Esophagus muscularis mucosa (tissue), 4 donors: ENCODE measurements at regions not wholly inside any gene's neighbourhood (a gene's known extent, or its start where the extent isn't known, plus 50 kb on each side); places are given as distances from the start of the nearest gene placed in this dataset.

Experiments used
- DNase-seq: peaks from one replicate; pipeline ENCODE4 v3.0.0-alpha.2; 2017; ENCODE audit errors: extremely low spot score
- H3K27ac ChIP-seq, 4 donors: fragments of 200-600 bp; sonication (generic); replicated peaks in 1 of 4; 1 replicate in 3 of 4; 2 replicates in 1 of 4; pipeline ENCODE4 v1.5.1; 2016 to 2019; ENCODE audit warnings: mild to moderate bottlenecking in 1 of 4
- H3K27me3 ChIP-seq, 4 donors: fragments of 200-600 bp; sonication (generic); one replicate each; pipeline versions ENCODE4 v1.5.1 to v1.6.0; 2016 to 2019
- H3K36me3 ChIP-seq, 4 donors: fragments of 200-600 bp; sonication (generic); one replicate each; pipeline ENCODE4 v1.5.1; 2016 to 2019
- H3K4me1 ChIP-seq, 4 donors: fragments of 200-600 bp; sonication (generic); one replicate each; pipeline ENCODE4 v1.5.1; 2016 to 2019
- H3K4me3 ChIP-seq, 4 donors: fragments of 200-600 bp; sonication (generic); 1 replicate in 2 of 4; 2 replicates in 2 of 4; pipeline ENCODE4 v1.5.1; 2016 to 2019; ENCODE audit warnings: mild to moderate bottlenecking in 4 of 4, moderate library complexity in 1 of 4
- H3K9me3 ChIP-seq, 4 donors: fragments of 200-600 bp; sonication (generic); 1 replicate in 3 of 4; 2 replicates in 1 of 4; pipeline ENCODE4 v1.5.1; 2016 to 2019
- CTCF ChIP-seq, 3 experiments: fragments of 200-600 bp in 2 of 3; fragments of 450-650 bp in 1 of 3; sonication (generic) in 2 of 3; IDR thresholded peaks; one replicate each; pipeline ENCODE4 v1.5.1; 2017 to 2019; ENCODE audit warnings: antibody characterized with exemption in 3 of 3, mild to moderate bottlenecking in 2 of 3, moderate library complexity in 1 of 3
- EP300 ChIP-seq: sonication (generic); formaldehyde crosslinking; IDR thresholded peaks from one replicate; pipeline ENCODE4 v1.6.1; 2017; ENCODE audit warnings: antibody characterized with exemption
- POLR2A ChIP-seq: fragments of 450-650 bp; IDR thresholded peaks from one replicate; pipeline ENCODE4 v1.6.1; 2017; ENCODE audit warnings: antibody characterized with exemption, moderate library complexity, mild to moderate bottlenecking, low read depth
- POLR2AphosphoS5 ChIP-seq, 2 donors: sonication (generic); formaldehyde crosslinking; IDR thresholded peaks; one replicate each; pipeline ENCODE4 v1.6.1; 2017; ENCODE audit warnings: antibody characterized with exemption in 2 of 2
- WGBS: methylation state at CpG from one replicate; pipeline ENCODE4 v1.1.5; 2018; 5-methylcytosine and 5-hydroxymethylcytosine counted together
- intact Hi-C: fragments of 100-400 bp; cut with DNase I; formaldehyde crosslinking; loops from one replicate; pipeline ENCODE4 v1.15.1; 2023

GRCh38 chr1:221013691-221014660 is 134.7 kb downstream of the HLX start:
- H3K9me3 ChIP-seq, result no peaks in the 10 kb centered on the region
- H3K4me1 ChIP-seq, result no peaks in the 10 kb centered on the region
- H3K4me3 ChIP-seq, result no peak overlapping the region
- TF ChIP-seq POLR2AphosphoS5 (IDR thresholded peaks at IDR 0.05), result no peak
- no peak for TF ChIP-seq EP300
- no peak for TF ChIP-seq CTCF (IDR thresholded peaks at IDR 0.05)
- TF ChIP-seq POLR2A, result no peak
- no peak for DNase-seq
- no peak overlapping the region for H3K27ac ChIP-seq
- no peaks in the 10 kb centered on the region for H3K27me3 ChIP-seq
- intact Hi-C loops, result no loop called here
- H3K36me3 ChIP-seq, result no peaks in the 10 kb centered on the region
- WGBS, result 81% methylated on average over 3 of the region's 3 CpGs

DNA sequence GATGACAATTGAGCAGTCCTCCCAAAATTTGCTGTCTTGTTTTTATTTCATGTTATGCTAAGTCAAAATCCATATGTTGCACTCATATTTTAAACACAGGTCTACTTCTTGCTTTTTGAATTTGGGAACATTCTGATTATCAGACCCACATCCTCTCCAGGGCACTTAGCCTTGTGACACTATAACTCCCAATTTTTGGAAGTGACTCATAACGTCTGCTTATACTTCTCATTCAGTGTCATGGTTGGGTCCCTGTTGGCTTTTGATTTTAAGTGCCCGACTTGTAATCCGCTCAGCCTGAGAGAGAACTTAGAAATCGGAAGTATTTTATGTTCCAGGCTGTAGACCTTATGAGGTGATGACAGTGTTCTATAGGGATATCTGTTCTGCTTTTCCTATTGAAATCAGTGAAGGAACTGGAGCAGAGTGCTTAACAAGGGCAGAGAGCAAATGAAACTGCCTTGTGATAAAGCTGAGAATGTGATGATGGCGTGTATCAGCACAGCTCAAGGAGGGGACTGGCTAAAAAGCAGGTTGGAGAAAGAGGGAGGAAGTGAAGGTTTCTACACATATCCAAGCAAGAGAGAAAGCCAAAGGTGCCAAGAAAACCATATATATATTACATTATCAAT is 136.0 kb downstream of the HLX start:
- TF ChIP-seq POLR2AphosphoS5 (IDR thresholded peaks at IDR 0.05), result no peak
- TF ChIP-seq CTCF (IDR thresholded peaks at IDR 0.05), result no peak
- TF ChIP-seq POLR2A, result no peak
- DNase-seq, result no peak
- 90% methylated on average over 5 of the region's 5 CpGs for WGBS
- H3K27me3 ChIP-seq, result no peaks in the 10 kb centered on the region
- no peak overlapping the region for H3K27ac ChIP-seq
- no peaks in the 10 kb centered on the region for H3K36me3 ChIP-seq
- intact Hi-C loops, result no loop called here
- no peaks in the 10 kb centered on the region for H3K4me1 ChIP-seq
- no peak overlapping the region for H3K4me3 ChIP-seq
- no peaks in the 10 kb centered on the region for H3K9me3 ChIP-seq

DNA sequence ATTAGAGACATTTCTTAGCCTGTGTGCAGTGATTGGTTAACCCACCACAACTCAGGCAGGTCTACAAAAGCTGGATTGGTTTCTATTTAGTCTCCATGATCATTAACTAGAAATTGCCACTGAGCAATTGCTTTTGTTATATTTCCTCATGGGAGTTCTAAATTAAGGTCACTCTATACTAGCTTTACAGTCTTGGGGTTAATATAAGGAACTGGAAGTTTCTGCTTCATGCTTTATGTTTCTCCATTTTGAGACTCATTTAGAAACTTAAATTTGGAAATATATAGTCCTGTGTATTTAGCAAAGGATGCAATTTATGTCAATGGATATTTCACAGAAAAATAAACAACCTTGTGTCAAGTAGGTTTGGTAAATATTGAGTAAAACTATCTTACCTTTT is 137.5 kb downstream of the HLX start:
- Histone ChIP-seq H3K4me1 (no peaks in the 10 kb centered on the region), H3K27ac (no peak overlapping the region), H3K27me3 (no peaks in the 10 kb centered on the region), H3K36me3 (no peaks in the 10 kb centered on the region), H3K9me3 (no peaks in the 10 kb centered on the region), H3K4me3 (no peak overlapping the region)
- TF ChIP-seq EP300, result no peak
- TF ChIP-seq CTCF (IDR thresholded peaks at IDR 0.05), result no peak
- TF ChIP-seq POLR2AphosphoS5 (IDR thresholded peaks at IDR 0.05), result no peak
- no peak for TF ChIP-seq POLR2A
- intact Hi-C loops, result no loop called here
- no peak for DNase-seq

DNA sequence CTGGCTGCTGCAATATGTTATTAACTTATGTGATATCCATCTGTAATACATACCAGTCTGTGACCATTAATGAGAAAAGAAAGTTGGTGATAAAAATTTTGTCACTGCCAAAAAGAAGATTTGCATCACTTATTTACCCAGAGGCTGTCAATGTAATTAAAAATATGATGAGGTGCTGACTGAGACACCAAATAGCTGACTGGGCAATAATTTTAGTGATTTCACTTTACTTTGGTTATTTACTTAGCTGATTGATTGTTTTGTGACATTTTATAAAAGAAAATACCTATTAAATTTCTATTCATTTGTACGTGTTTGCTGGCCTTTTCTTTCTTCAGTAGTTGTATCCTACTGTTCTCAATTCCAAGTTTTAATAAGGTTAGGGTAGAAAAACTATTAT is 139.2 kb downstream of the HLX start:
- no peak for TF ChIP-seq POLR2AphosphoS5 (IDR thresholded peaks at IDR 0.05)
- no peak for TF ChIP-seq POLR2A
- TF ChIP-seq CTCF (IDR thresholded peaks at IDR 0.05), result no peak
- TF ChIP-seq EP300, result no peak
- no peaks in the 10 kb centered on the region for H3K36me3 ChIP-seq
- H3K27ac ChIP-seq, result no peak overlapping the region
- H3K9me3 ChIP-seq, result no peaks in the 10 kb centered on the region
- no peak overlapping the region for H3K4me3 ChIP-seq
- H3K4me1 ChIP-seq, result peaks cover 0 to 10% (median 5%) of the 10 kb centered on the region in 4 donors
- 95% methylated on average over 1 of the region's 1 CpG for WGBS
- no peak for DNase-seq
- no peaks in the 10 kb centered on the region for H3K27me3 ChIP-seq
- intact Hi-C loops, result no loop called here
